GM18505 (cell line): ENCODE measurements at regions not wholly inside any gene's neighbourhood (a gene's known extent, or its start where the extent isn't known, plus 50 kb on each side); places are given as distances from the start of the nearest gene placed in this dataset.

Source experiments
- ATAC-seq: cut with Tn5 transposase; IDR thresholded peaks from one replicate; pipeline ENCODE4 v1.9.1; 2021; ENCODE audit not compliant: unreplicated experiment
- POLR2A ChIP-seq: IDR thresholded peaks from 4 replicates; pipeline ENCODE4 v1.6.1; 2011; ENCODE audit warnings: borderline replicate concordance; ENCODE audit not compliant: insufficient read depth, insufficient read length; ENCODE audit errors: extremely low read depth

- TF ChIP-seq POLR2A = no peak
- ATAC-seq = no peak
Measured at GRCh38 chr4:53747401-53747800, 156.1 kb upstream of the LNX1 start.

- ATAC-seq = no peak
- TF ChIP-seq POLR2A = no peak
Measured at GRCh38 chr4:53744446-53745160, 153.3 kb upstream of the LNX1 start.

- no peak for ATAC-seq
- no peak for TF ChIP-seq POLR2A
Measured at GRCh38 chr4:53734584-53735353, 143.5 kb upstream of the LNX1 start.

GRCh38 chr4:53734182-53734581 lies 142.9 kb upstream of the LNX1 start:
- TF ChIP-seq POLR2A = no peak
- ATAC-seq = no peak

- no peak for ATAC-seq
- no peak for TF ChIP-seq POLR2A
Measured at GRCh38 chr4:53732661-53733060, 141.4 kb upstream of the LNX1 start.

GRCh38 chr4:53730031-53730805 lies 138.9 kb upstream of the LNX1 start:
- no peak for ATAC-seq
- TF ChIP-seq POLR2A = no peak

GRCh38 chr4:53722110-53722509 lies 130.8 kb upstream of the LNX1 start:
- no peak for TF ChIP-seq POLR2A
- no peak for ATAC-seq

GRCh38 chr4:53721263-53721662 lies 130.0 kb upstream of the LNX1 start:
- ATAC-seq = no peak
- no peak for TF ChIP-seq POLR2A

- TF ChIP-seq POLR2A = no peak
- no peak for ATAC-seq
Measured at GRCh38 chr4:53720776-53721175, 129.5 kb upstream of the LNX1 start.

- ATAC-seq = no peak
- TF ChIP-seq POLR2A = no peak
Measured at GRCh38 chr4:53717064-53717549, 125.8 kb upstream of the LNX1 start.

- no peak for ATAC-seq
- TF ChIP-seq POLR2A = no peak
Measured at GRCh38 chr4:53716471-53717063, 125.3 kb upstream of the LNX1 start.

- ATAC-seq = no peak
- no peak for TF ChIP-seq POLR2A
Measured at GRCh38 chr4:53716011-53716410, 124.7 kb upstream of the LNX1 start.
